ENCODE measurements at regions not wholly inside any gene's neighbourhood (a gene's known extent, or its start where the extent isn't known, plus 50 kb on each side); places are given as distances from the start of the nearest gene placed in this dataset.

- DNase-seq = no peak
- Histone ChIP-seq H3K9me3 (ENCODE audit: control insufficient read depth, low read length) (no peaks in the 10 kb centered on the region), H3K36me3 (ENCODE audit: control insufficient read depth, insufficient read depth, low read length) (no peaks in the 10 kb centered on the region), H3K4me3 (ENCODE audit: low read length) (no peak overlapping the region), H3K27ac (ENCODE audit: low read depth, low read length) (no peak overlapping the region), H3K9ac (ENCODE audit: extremely low read depth, low read length, poor library complexity, severe bottlenecking) (no peak overlapping the region), H3K4me1 (ENCODE audit: control insufficient read depth, insufficient read depth, low read length) (no peaks in the 10 kb centered on the region), H3K27me3 (ENCODE audit: control insufficient read depth, insufficient read depth, low read length, poor library complexity, severe bottlenecking) (no peaks in the 10 kb centered on the region)
- peaks cover 3% of the 10 kb centered on the region for H3K27me3 Mint-ChIP-seq (ENCODE audit: insufficient read depth)
- no peak overlapping the region for H3K4me3 Mint-ChIP-seq
- peaks cover 7% of the 10 kb centered on the region for H3K4me1 Mint-ChIP-seq
- no peaks in the 10 kb centered on the region for H3K9me3 Mint-ChIP-seq
- H3K36me3 Mint-ChIP-seq (ENCODE audit: low read depth) = no peaks in the 10 kb centered on the region
- no peak overlapping the region for H3K27ac Mint-ChIP-seq
- TF ChIP-seq CTCF (conservative IDR thresholded peaks at IDR 0.05) = no peak
Measured at GRCh38 chr2:19807346-19807745, 94.4 kb downstream of the TTC32 start.

GRCh38 chr2:19806591-19806990 lies 95.2 kb downstream of the TTC32 start:
- Histone ChIP-seq H3K9ac (ENCODE audit: extremely low read depth, low read length, poor library complexity, severe bottlenecking) (no peak overlapping the region), H3K36me3 (ENCODE audit: control insufficient read depth, insufficient read depth, low read length) (no peaks in the 10 kb centered on the region), H3K27me3 (ENCODE audit: control insufficient read depth, insufficient read depth, low read length, poor library complexity, severe bottlenecking) (no peaks in the 10 kb centered on the region), H3K4me1 (ENCODE audit: control insufficient read depth, insufficient read depth, low read length) (no peaks in the 10 kb centered on the region), H3K4me3 (ENCODE audit: low read length) (no peak overlapping the region), H3K9me3 (ENCODE audit: control insufficient read depth, low read length) (no peaks in the 10 kb centered on the region), H3K27ac (ENCODE audit: low read depth, low read length) (no peak overlapping the region)
- H3K4me3 Mint-ChIP-seq = no peak overlapping the region
- TF ChIP-seq CTCF (conservative IDR thresholded peaks at IDR 0.05) = no peak
- WGBS, 2 experiments (ENCODE audit: insufficient coverage in 1 of 2, insufficient read length in 1 of 2) = 90 to 100% methylated on average over 2 of the region's 2 CpGs
- H3K4me1 Mint-ChIP-seq = peaks cover 7% of the 10 kb centered on the region
- no peak overlapping the region for H3K27ac Mint-ChIP-seq
- no peak for DNase-seq
- H3K36me3 Mint-ChIP-seq (ENCODE audit: low read depth) = no peaks in the 10 kb centered on the region
- no peaks in the 10 kb centered on the region for H3K9me3 Mint-ChIP-seq
- peaks cover 3% of the 10 kb centered on the region for H3K27me3 Mint-ChIP-seq (ENCODE audit: insufficient read depth)

- no peak overlapping the region for H3K4me3 ChIP-seq (ENCODE audit: low read length)
- Mint-ChIP-seq H3K9me3 (no peaks in the 10 kb centered on the region), H3K36me3 (ENCODE audit: low read depth) (no peaks in the 10 kb centered on the region), H3K27me3 (ENCODE audit: insufficient read depth) (peaks cover 3% of the 10 kb centered on the region), H3K27ac (no peak overlapping the region), H3K4me1 (peaks cover 7% of the 10 kb centered on the region), H3K4me3 (no peak overlapping the region)
- WGBS, 2 experiments (ENCODE audit: insufficient coverage in 1 of 2, insufficient read length in 1 of 2) = 92% methylated on average over 4 of the region's 4 CpGs; no CpG with 5 or more reads in 1 of the 2 experiments
- DNase-seq = no peak
- H3K27ac ChIP-seq (ENCODE audit: low read depth, low read length) = no peak overlapping the region
- TF ChIP-seq CTCF (conservative IDR thresholded peaks at IDR 0.05) = no peak
- no peaks in the 10 kb centered on the region for H3K4me1 ChIP-seq (ENCODE audit: control insufficient read depth, insufficient read depth, low read length)
- H3K9ac ChIP-seq (ENCODE audit: extremely low read depth, low read length, poor library complexity, severe bottlenecking) = no peak overlapping the region
- H3K9me3 ChIP-seq (ENCODE audit: control insufficient read depth, low read length) = no peaks in the 10 kb centered on the region
- no peaks in the 10 kb centered on the region for H3K27me3 ChIP-seq (ENCODE audit: control insufficient read depth, insufficient read depth, low read length, poor library complexity, severe bottlenecking)
- H3K36me3 ChIP-seq (ENCODE audit: control insufficient read depth, insufficient read depth, low read length) = no peaks in the 10 kb centered on the region
Measured at GRCh38 chr2:19806131-19806530, 95.7 kb downstream of the TTC32 start.
